SH-SY5Y (cell line): ENCODE measurements at regions not wholly inside any gene's neighbourhood (a gene's known extent, or its start where the extent isn't known, plus 50 kb on each side); places are given as distances from the start of the nearest gene placed in this dataset.

Experiments used
- GATA2 ChIP-seq: IDR thresholded peaks from 2 replicates; pipeline ENCODE4 v1.6.1; 2011; ENCODE audit warnings: mild to moderate bottlenecking, low read depth, low read length
- GATA3 ChIP-seq: IDR thresholded peaks from 2 replicates; pipeline ENCODE4 v1.6.1; 2011; ENCODE audit warnings: low read depth, mild to moderate bottlenecking, low read length, moderate library complexity

DNA sequence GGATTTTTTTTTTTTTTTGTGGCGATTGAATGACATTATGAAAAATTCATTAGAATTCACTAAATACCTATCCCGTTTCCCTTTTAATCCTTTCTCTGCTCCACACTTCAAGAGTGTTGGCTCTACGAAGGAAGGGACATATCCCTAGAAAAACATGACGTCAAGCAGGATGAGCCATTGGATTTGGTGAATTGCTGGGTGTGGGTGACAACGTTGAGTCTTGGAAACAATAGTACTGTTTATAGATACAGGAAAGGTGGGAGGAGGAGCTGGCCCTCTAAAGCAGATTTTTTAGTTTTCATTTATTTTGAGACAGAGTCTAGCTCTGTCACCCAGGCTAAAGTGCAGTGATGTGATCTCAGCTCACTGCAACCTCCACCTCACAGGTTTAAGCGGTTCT lies 167.6 kb upstream of the FAM20A start:
- TF ChIP-seq GATA3 (no peak), GATA2 (no peak)

DNA sequence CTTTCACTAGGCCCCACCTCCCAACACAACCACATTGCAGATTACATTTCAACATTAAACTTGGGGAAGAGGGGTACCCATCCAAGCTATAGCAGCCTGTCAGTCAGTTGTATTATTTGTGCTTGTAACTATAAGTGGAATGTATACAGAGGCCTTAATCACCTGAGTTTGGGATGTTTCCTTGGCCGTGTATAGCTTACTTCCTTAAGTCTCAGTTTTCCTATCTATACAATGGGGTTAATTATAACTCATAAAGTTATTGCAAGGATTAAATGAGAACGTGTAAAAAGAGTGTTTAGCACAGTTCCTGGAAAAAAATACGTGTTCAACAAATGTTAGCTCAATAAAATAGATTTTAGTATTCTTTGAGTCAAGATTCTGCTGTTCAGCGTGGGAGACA lies 165.5 kb upstream of the FAM20A start:
- TF ChIP-seq GATA2 (no peak), GATA3 (no peak)

DNA sequence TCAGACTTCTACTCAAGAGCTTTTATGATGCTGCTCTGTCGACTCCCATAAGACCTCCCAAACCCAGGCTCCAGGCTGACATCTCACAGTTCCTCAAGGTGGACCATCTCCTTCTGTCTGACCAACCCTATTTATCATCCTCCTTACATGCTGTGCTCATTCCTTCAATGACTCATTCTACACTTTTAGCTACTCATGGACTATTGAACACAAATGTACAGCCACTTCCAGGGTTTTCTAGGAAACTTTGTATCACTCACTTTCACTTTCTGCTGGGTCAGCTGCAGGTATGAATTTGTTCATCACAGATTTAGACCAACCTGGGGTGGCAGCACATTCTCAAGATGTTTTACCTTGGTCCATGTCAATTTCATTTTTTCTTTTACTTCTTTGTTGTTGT lies 162.4 kb upstream of the FAM20A start:
- TF ChIP-seq GATA2 (no peak), GATA3 (no peak)

DNA sequence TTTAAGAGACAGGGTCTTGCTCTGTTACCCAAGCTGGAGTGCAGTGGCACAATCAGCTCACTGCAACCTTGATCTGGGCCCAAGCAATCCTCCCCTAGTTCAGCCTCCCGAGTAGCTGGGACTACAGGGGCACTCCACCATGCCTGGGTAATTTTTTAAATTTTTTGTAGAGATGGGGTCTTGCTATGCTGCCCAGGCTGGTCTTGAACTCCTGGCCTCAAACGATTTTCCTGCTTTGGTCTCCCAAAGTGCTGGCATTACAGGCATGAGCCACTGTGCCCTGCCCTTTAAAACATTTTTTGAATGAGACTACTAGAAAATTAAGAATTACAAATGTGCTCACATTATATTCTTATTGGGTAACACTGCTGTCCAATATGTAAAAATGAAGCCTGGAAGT lies 161.7 kb upstream of the FAM20A start:
- TF ChIP-seq GATA3 (no peak), GATA2 (no peak)

GRCh38 chr17:68760141-68760475 lies 158.9 kb upstream of the FAM20A start:
- TF ChIP-seq GATA3 (no peak), GATA2 (no peak)

- TF ChIP-seq GATA3 (no peak), GATA2 (no peak)
Observed at GRCh38 chr17:68759343-68760140, 158.4 kb upstream of the FAM20A start.

- TF ChIP-seq GATA3, result no peak
- no peak for TF ChIP-seq GATA2
Observed at GRCh38 chr17:68759002-68759342, 157.8 kb upstream of the FAM20A start.

DNA sequence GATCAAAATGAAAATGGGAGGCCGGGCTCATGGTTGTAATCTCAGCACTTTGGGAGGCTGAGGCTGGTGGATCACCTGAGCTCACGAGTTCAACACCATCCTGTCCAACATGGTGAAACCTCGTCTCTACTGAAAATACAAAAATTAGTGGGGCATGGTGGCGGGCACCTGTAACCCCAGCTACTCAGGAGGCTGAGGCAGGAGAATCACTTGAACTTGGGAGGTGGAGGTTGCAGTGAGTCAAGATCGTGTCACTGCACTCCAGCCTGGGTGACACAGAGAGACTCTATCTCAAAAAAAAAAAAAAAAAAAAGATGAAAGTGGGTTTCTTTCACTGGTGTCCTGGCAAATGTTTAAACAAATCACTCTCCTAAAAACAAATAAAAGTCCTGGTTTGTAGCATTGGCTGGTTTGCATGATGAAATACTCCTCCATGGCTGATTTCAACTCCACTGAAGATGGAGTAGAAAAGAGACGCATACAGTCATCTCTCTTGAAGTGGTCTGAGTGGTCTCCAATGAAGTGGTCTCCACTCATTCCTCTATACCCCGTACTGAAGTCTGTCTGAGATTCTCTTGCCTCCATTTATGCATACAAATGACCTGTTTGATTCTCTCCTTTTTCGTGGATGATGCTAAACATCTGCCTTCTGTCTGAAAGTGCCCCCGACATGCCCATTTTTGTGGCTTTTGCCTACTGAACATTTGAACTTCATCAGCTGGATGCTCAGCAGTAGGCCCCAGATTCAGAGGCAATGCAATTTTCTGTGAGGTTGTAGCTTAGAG lies 153.0 kb upstream of the FAM20A start:
- no peak for TF ChIP-seq GATA2

DNA sequence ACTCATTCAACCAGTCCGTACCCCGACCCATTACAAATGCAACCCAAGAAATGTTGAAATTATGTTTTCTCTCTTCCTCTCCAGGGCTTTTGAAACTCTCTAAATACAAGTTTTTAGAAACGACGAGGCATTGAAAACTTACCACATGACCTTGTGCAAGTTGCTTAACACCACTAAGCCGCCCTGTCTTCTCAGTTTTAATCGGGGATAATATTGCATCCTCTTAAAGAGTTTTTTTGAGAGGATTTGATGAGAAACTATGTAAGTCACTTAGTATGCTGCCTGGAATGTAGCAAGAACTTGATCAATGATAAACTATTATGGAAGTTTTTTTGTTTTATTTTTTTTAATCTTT lies 149.0 kb upstream of the FAM20A start:
- TF ChIP-seq GATA2 (no peak), GATA3 (no peak)

- no peak for TF ChIP-seq GATA2
Observed at GRCh38 chr17:68749349-68750207, 148.4 kb upstream of the FAM20A start.

DNA sequence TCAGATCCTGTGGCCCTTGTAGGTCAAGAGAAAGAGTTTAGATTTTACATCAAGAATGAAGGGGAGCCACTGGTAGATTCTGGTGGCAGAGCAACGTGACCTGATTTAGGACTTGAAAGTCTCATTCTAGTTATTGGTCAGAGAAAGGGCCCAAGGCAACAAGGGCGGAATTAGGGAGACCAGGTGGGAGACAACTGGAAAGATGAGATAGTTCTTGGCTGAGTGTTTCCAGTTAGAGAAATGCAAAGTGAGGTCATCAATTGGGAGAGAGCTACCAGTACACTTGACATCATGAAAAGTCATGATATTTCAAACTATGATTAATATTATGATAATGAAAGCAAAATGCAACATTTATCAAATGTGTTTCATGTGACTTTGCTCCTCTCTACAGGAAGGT lies 147.2 kb upstream of the FAM20A start:
- TF ChIP-seq GATA2 (no peak), GATA3 (no peak)

- no peak for TF ChIP-seq GATA2
- TF ChIP-seq GATA3, result no peak
Observed at GRCh38 chr17:68740555-68741447, 139.6 kb upstream of the FAM20A start.

DNA sequence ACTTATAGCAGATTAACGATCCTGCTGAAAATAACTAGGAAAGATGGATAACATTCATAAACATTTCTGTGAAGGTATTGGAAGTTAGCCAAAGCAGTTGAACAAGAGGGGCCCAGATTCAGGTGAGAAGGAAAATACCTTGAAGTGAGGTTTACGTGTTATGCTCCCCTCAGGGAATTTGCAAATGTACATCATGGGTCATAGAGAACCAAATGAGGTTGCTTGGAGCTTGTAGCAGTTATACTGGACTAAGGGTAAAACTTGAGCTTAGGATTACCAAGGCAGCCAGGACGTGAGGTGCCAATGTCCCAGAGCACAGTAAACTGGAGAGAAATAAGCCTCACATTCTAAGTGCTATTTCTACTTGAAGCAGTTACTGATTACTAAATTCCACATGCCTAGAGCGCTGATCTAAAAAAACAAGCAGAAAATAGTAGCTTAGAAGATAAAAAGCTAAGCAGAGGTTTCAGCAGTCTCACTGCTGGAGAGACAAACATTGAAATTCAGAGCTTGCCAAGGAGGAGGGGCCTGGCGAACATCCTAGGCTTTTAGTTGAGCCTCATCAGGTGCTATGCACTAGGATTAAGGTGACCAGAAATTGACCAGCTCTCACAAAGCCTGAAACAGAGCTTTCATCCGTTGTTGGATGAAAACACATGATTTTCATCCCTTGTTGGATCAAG lies 136.7 kb upstream of the FAM20A start:
- TF ChIP-seq GATA2 (peak; percentile 37; the same call in 1 of the 2 replicates), GATA3 (no peak)
